G401.6 (cell line): ENCODE measurements at regions not wholly inside any gene's neighbourhood (a gene's known extent, or its start where the extent isn't known, plus 50 kb on each side); places are given as distances from the start of the nearest gene placed in this dataset.

Experiments
- FAIRE-seq: peaks from 2 replicates; lab custom pipeline; 2012; peaks lifted over from hg19 to GRCh38; lab: Jason Lieb, UNC

DNA sequence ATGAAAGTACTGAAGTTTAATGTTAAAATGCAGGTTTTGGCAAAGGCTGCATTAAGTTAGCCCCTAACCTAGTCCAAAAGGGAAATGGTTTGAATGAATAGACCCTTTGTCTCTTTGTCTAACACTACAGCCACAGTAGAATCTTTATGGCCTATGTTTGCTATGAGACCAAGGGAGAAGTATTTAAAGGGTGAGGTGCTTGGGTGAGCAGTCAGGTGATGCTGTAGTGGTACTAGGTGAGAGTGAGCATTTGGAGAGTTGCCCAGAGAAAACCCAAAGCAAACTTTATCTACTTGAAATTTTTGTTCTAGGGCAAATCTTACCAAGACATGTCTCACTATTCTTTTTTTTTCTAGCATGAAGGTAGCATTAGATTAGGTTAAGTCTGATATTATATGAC lies 1961.4 kb upstream of the WWC1 start:
- FAIRE-seq: no peak

DNA sequence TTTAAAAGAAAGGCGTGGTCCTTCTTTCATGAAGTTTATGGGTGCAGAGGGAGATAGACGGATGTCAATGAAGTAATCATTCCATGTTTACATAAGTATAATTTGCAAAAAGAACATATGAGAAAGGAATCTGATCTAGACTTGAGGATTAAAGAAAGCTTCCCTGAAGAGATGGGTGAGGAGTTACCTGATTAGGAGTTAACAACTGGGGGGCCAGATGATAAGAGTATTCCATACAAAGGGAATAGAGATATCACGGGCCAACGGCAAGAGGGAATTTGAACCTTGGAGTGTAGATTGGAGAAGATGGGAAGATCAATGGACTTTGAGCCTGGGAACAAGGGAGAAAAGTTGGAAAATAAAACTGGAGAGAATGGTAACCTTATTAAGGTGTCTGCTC lies 1959.9 kb upstream of the WWC1 start:
- FAIRE-seq: no peak

DNA sequence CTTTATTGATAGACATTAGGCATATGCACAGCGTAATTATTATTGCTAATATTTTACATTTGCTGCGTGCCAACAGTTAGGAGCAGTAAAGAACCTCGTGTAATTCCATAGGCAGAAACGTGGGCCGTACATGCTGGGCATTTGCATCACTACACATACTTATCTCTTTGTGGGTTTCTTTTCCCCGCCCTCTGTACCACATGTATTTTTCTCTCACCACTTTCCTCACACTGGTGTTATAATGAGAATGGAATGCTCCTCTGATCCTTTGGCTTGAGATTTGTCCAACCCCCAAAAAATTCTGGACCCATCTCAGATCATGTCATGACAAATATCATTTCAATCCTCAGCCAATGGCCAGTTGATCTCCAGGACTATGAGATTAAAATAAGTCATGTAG lies 1952.6 kb upstream of the WWC1 start:
- no peak for FAIRE-seq

DNA sequence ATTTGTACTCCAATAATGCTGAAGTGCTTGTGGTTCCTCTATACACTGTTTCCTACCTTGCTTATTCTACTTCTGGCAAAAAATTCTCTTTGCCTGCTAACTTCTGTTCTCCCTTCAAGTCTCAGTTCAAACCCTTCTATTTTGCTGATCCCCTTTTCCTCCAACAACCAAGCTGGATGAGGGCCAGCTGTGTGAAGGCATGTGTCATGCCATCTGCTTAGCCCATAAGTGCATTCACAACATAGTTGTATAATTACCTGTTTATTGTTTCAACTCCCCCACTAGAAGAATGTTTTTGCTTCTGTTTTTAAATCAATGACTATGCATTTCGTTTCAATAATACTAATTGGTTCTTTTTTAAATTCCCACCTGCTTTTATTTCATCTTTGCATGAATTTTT lies 1951.4 kb upstream of the WWC1 start:
- no peak for FAIRE-seq

DNA sequence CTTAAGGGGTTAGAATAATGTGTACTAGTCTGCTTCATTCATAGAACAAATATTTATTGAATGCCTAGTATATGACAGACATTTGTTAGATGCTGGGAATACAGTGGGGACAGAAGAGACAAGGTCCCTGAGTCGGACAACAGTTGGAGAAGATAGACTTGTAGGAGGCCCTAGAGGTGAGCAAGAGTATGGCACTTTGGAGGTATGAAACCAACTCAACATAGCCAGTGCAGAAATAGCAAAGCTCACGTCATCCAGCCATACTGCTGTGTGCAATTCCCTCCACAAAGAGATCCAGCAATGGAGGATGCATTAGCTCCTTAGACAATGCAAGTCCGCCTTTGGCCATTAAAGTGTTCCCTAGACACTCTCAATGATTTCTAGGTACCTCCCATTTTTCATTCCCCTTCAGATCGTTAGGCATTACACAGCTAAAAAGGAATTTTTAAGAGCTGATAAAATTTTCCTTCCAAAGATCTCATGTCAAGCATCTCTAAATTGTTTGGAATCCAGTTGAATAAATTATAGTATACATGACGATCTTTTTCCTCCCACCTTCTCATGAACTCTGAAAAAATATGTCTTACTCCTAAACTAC lies 1949.6 kb upstream of the WWC1 start:
- no peak for FAIRE-seq

DNA sequence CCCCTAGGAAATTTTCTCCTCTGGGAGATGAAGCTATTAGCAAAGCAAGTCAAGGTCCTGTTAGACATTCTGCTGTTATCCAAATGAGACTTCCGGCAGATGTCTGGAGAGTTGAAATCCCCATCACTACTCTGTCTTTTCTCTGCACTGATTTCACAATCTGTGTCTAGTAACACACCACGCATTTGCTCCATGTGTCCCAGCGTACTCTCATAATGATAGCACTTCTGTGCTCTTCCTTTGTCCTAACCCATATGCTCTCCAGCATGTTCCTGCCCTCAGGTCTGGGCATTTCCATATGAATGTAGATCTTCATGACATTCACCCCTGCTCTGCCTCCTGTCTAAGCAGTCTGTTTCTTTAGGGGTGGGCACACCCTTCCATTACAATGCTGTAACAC lies 1949.0 kb upstream of the WWC1 start:
- FAIRE-seq: no peak

DNA sequence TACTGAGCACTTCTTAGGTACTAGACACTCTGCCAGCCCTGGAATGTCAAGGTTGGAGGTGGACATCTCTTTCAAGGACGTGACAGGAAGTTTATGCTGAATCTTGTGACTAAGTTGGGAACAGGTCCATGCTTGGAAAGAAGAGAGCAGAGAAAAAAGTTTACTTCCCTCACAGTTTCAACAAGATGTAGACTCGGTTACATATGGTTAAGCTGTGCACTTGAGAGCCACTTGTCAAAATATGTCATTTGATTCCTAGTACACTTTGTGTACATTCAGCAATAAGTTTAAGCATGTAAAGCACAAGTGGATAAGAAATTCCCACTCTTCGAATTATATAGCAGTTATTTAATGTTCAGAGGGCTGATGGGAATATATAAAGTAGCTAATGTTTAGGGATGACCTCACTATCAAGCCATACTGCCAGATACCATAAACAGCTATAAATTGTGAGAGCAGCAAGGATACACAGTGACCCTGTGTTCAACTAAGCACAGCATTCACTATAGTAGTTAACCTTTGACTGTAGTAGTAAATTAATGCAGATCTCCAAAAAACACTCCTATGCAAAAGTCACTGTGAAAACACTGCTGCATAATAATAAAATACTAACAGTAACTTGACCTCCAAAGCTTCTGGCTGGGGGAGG lies 1944.6 kb upstream of the WWC1 start:
- FAIRE-seq: no peak

DNA sequence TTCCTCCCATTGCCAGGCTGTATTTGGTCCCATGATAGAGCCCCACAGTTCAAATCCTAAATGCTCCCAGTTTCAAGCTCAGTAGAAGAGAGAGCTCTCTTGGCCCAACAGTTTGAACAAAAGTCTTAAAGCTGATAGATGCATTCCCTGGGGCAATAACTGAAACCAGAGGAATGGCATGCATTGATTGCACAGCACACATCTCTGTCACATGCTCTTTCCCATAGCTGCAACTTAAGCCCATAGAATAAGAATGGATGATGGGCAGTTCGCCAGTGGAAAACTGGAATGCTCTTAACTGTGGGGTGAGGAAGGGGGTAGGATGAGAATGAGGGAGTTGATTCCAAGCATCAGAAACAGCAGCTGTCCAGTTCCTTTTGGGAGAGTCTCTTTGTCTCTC lies 1942.4 kb upstream of the WWC1 start:
- FAIRE-seq: no peak

DNA sequence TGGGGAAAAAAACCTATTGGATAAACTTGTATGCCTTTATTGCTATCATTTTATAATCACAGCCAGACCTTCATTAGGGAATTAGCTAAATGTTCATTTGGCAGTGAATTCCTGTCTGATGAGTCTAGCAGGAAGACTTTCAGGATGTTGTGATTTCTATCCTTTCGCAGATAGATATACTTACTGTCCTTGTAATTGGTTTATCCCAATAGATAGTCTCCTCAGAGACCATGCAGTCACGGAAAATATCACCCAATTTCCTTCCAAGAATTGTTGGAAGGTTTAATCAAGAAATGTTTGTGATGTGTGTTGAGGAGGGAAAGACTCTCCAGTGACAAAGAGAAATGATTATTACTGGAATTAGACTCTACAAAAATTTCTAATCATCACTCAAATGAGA lies 1937.9 kb upstream of the WWC1 start:
- no peak for FAIRE-seq

DNA sequence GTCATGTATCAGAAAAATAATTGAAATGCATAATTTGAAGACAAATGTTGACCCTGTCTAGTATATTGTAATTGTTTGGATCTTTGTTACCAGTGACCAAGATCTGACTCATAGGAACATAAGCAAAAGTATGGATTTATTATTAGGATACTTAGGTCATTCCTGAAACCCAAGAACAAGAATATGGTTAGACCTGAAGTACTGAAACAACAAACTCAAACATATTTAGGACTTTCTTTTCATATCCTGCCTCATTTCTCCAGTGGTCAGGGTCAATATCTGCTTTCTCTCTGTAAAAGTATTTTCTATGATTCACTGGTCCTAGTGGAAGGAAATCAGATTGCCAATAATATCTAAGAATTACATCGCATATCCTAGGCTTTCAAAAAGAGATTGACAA lies 1937.1 kb upstream of the WWC1 start:
- no peak for FAIRE-seq

DNA sequence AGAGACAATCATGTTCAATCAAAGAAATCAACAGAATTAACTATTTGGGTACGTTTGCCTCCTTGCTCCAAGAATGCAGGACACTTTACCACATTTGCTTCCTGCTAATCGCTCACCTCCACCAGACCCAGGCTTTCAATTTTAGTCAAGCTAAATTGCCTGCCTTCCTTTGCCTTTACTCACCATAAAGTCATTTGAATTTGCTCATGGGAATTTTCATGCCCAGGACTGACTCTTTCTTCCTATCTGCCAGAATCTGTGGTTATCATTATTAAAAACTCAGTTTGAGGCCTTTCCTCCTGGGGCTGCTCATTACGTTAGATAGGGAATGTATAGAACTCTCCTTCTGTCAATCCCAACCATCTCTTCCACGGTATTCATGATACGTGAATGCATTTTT lies 1935.3 kb upstream of the WWC1 start:
- no peak for FAIRE-seq

DNA sequence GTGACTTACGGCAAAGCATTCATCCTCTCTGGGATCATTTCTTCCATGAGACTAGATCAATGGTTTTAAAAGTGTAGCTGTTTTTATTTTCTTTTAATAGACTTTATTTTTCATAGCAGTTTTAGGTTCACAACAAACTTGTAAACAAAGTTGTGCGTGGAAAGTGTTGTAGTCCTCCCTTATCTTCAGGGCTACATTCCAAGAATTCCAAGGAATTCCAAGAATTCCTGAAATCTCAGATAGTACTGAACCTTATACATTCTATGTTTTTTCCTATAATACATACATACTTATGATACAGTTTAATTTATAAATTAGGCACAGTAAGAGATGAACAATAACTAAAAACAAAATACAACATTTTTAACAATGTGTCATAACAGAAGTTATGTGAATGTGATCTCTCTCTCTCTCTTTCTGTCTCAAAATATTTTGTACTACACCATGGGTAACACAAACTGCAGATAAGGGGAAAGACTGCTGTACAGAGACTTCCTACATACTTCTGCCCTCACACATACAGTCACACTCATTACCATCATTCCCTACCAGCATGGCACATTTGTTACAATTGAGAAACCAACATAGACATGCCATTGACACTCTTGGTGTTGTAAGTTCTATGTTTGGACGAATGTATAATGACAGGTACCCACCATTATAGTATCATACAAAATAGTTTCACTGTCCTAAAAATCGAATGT lies 1933.2 kb upstream of the WWC1 start:
- FAIRE-seq: no peak

DNA sequence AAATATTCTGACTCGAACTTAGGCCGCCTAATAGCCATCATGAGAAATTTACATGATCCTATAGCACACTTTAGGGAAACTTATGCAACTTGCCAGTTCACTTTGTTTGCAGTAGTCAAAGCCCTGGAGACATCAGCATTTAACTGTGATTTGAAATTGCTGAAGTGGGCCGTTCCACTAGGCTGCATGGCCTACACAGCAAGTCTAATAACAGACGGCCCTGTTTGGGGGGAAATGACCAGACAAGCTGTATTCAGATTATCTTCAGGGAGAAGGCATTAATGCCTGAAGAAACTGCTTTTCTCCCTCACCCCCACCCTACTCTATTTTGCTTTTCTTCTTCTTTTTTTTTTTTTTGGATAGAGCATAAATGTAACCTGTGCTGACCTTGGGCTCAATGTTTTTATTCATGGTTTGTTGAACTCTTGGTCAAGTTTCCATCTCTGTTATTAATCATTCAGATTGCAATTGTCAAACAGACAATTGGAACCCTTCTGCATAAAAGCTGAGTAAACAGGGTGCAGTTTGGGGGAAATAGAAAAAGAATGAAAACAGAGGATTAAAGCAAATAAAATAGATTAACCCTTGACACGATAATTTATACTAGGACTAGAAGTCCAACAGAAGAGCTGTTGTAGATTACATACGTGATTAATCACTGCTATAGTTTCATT lies 1928.2 kb upstream of the WWC1 start:
- no peak for FAIRE-seq

DNA sequence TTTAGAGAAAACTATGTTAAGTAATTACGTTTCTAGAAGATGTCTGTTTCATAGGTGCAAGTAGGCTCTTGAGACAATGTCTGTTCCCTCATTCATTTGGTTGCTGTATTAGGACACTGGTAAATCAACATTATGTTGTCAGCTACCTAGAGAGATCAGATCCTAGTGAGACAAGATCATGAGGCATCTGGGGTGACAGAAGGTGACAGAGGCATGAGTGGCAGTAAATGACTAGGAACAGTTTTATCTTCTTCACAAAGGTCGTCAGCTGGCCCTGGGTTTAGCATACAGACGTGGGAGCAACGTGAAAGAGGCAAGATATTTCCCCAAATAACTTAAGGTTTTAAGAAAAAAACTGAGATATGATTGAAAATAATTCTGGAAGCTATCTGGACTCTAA lies 1926.3 kb upstream of the WWC1 start:
- no peak for FAIRE-seq

DNA sequence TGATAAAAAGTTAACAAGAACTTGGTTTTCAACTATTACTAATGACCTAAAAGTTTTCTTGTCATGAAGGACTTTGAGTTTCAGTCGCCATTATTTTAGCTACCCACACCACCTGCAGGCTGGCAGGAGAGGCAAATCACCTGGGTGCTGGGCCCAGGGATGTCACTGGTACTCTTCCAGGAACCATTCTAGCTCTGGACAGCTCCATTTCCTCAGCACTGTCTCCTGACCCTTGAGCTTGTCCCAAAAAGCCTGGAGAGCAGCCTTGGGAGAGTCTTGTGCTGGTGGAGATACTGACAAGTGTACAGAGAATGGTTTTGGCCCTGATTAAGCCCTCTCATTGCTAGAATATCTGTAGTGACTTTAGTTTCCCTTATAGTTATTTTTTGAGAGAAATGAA lies 1924.1 kb upstream of the WWC1 start:
- no peak for FAIRE-seq

DNA sequence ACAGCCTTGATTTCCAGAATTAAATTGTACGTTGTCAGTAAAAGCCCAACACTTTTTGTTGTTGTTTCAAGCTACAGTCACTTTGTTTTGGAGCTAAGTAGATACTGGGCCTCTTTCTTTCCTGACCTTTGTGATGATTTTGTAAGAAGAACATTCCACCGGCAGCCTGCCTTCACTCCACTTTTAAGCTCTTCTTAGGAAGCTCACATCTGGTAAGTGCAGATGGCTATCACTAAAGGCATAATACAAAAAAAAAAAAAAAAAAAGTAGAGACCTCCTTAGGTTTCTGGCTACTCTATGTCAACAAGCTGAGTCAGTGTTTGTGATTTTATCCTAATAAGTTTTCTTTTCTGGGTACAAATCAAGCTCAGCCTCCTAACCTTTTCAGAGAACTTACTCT lies 1922.1 kb upstream of the WWC1 start:
- no peak for FAIRE-seq

DNA sequence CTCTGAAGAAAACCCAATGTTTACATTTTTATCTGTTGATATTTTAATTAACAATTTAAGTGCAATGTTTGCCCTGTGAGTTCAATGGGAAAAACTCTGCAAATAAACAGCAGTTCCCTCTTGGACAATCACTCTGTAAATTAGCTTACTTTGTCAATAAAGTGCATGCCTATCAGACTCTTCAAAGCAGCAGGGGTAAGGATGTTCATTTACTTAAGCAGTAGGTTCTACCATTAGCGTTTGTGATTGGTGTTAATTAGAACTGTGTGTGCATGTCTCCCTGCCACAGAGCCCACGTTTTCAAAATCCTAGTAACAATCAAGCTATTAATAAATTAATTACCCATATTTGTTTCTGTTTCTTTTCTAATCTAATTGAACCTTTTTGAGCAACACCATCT lies 1921.6 kb upstream of the WWC1 start:
- no peak for FAIRE-seq

DNA sequence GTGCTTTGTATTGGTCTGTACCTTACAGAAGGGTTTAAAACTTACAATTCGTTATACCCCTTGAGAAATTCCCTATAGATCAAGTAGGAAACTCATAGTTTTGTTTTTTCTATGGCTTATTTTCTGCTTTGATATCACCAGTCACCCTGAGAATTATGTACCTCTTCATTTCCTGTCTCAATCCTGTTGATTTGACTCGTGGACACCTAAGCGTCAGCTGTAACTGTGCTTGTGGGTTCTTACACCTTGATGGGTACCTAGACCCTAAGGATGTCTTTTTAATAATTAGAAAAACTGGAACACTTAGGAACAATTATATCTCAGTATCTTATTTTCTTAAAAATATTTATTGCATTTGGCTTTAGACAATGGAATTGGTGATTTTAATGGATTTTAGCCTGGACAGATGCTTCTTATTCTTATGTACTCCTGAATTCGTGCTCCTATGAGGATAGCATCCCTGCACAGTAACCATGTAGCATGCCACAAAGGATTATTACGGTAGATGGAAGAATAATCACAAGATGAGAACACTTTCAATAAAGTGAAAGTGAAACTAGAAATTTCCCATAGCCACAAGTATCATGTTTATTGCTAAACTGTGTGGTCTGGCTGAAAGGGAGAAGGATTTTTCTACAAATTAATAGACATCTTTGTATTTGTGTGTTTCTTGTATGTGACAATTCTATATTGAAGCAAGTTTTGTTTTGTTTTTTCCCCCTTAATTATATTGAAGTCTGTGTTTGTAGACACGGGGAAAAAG lies 1920.3 kb upstream of the WWC1 start:
- no peak for FAIRE-seq

DNA sequence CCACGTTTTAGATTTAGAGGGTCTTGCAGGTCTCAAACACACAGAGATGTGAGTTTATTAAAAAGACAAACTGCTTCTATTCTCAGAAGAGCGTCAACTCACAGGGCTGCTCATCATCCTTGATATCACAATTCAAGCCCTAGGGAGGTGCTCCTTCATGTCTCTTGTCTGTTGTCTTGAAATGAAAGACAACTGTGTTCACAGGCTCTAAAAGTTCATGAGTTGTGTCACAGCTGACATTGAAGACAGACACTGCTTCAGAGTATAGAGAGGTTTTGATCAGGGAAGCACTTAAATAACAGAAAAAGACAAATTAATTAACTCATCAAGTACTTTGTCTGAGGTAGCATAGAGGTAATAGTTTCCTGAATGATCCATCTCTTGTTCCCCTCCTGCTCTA lies 1917.6 kb upstream of the WWC1 start:
- no peak for FAIRE-seq

DNA sequence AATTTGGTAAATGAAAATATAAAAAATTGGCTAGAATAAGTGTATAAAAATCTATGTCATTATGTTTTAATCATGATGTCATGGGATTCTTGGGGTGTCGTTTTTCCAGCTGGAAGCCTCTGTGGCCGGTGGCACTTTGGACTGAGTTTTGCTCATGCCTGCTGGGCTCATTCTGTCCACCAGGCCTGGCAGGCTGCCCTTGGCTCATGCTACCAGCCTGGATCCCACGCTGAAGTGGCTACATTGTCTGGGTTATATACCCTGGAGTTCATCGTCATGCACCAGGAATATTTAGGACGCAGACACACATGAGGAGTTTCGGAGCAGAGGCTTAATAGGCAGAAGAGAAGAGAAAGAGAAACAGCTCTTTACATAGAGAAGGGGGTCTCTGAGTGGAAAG lies 1913.7 kb upstream of the WWC1 start:
- no peak for FAIRE-seq

DNA sequence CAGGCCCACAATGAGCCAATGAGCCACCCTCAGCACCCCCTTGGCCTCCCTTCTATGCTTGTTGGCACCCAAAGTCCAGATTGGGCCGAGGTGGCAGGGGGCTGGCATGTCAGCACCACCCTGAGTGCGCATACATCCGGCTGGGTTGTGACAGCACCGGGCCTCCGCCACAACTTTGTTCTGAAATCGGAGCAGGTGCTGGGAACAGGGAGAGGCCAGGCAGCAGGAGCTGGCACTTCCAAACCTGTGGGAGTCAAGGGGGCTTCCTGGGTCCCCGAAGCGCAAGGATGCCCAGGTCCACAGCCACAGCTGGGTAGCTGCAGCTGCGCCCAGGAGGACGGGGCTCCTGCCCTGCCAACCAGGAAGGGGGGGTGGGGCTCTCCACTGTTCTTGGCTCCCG lies 1911.9 kb upstream of the WWC1 start:
- FAIRE-seq: no peak

DNA sequence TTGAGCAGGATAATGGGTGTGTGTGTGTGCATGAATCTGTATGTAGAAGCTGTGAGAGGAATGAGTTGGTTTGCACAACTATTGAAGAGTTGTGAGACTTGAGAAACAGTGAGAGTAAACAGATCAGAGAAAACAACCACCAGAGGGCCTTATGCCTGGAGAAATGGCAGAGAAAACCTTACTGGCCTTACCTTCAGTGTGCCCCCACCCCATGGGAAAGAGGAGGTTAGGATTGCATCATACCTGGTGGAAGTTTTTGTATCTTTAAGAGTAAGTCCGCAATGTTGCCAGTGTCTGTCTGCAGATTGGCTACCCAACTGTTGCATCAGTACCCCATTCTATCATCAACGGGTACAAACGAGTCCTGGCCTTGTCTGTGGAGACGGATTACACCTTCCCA lies 1909.4 kb upstream of the WWC1 start:
- no peak for FAIRE-seq

DNA sequence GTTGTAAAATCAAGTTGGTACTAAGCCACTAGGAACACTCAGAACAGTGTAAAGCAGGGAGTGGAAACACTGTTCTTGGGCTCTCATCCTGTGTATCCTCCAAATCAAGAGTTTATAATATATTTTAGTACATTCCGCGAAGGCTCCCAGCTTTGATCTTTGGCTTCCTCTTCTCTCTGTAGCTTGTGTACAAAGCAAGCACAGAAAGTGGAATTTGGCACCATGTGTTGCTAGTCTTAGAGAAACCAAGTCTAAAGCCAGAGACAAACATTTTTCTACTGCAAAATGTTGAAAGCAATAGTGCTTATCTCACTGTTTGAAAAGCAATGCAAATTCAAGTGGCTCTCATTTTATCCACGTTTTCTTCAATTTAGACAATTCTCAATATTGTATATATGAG lies 1893.3 kb upstream of the WWC1 start:
- FAIRE-seq: no peak
